H1 (cell line): ENCODE measurements at regions not wholly inside any gene's neighbourhood (a gene's known extent, or its start where the extent isn't known, plus 50 kb on each side); places are given as distances from the start of the nearest gene placed in this dataset.

Experiments used
- CHD2 ChIP-seq: IDR thresholded peaks from 2 replicates; pipeline ENCODE4 v1.6.1; 2012; ENCODE audit warnings: low read length, improper control_type of control experiment
- EZH2 ChIP-seq: fragments of 200-600 bp; sonication (generic); IDR thresholded peaks from 2 replicates; pipeline ENCODE4 v1.7.1; 2012; ENCODE audit warnings: low read depth, mild to moderate bottlenecking, moderate library complexity, low read length, inconsistent platforms; ENCODE audit not compliant: severe bottlenecking
- GABPA ChIP-seq: IDR thresholded peaks from 2 replicates; pipeline ENCODE4 v1.6.1; 2011; ENCODE audit warnings: mild to moderate bottlenecking, low read length, moderate library complexity, borderline replicate concordance; ENCODE audit not compliant: insufficient read depth
- JUND ChIP-seq: IDR thresholded peaks from 2 replicates; pipeline ENCODE4 v1.6.1; 2011; ENCODE audit warnings: mild to moderate bottlenecking, improper control_type of control experiment, low read length
- PHF8 ChIP-seq: fragments of 200-600 bp; sonication (generic); conservative IDR thresholded peaks from 2 replicates; pipeline ENCODE4 v1.7.1; 2012; ENCODE audit warnings: low read depth, mild to moderate bottlenecking, inconsistent platforms, low read length, moderate library complexity
- POLR2A ChIP-seq, 2 experiments: IDR thresholded peaks; 1 replicate in 1 of 2; 2 replicates in 1 of 2; pipeline ENCODE4 v1.6.1; 2011; ENCODE audit warnings: low read depth in 2 of 2, low read length in 2 of 2, mild to moderate bottlenecking in 2 of 2; ENCODE audit errors: control extremely low read depth in 1 of 2
- RBBP5 ChIP-seq: IDR thresholded peaks from 2 replicates; pipeline ENCODE4 v1.7.1; 2012; ENCODE audit warnings: low read depth, mild to moderate bottlenecking, inconsistent platforms, low read length, moderate library complexity, borderline replicate concordance
- TAF7 ChIP-seq: optimal IDR thresholded peaks from 2 replicates; pipeline ENCODE3; 2011; ENCODE audit warnings: low read depth, mild to moderate bottlenecking, inconsistent platforms, low read length, moderate library complexity, borderline replicate concordance
- YY1 ChIP-seq: IDR thresholded peaks from 2 replicates; pipeline ENCODE4 v1.6.1; 2011; ENCODE audit warnings: low read depth, mild to moderate bottlenecking, low read length
- TF ChIP-seq, protein P1 (sequence below), 3 experiments: IDR thresholded peaks; 1 replicate in 2 of 3; 2 replicates in 1 of 3; pipeline versions ENCODE4 v1.5.1 to v1.6.1; 2011; ENCODE audit warnings: low read length in 3 of 3, mild to moderate bottlenecking in 3 of 3, inconsistent platforms in 2 of 3, low read depth in 1 of 3, moderate library complexity in 1 of 3; ENCODE audit not compliant: insufficient read depth in 1 of 3; ENCODE audit errors: control extremely low read depth in 1 of 3
- TF ChIP-seq, protein P2 (sequence below): IDR thresholded peaks from 2 replicates; pipeline ENCODE4 v1.6.1; 2012; ENCODE audit warnings: inconsistent platforms

- TF ChIP-seq YY1: no peak
- no peak for TF ChIP-seq GABPA
- TF ChIP-seq, protein P1, sequence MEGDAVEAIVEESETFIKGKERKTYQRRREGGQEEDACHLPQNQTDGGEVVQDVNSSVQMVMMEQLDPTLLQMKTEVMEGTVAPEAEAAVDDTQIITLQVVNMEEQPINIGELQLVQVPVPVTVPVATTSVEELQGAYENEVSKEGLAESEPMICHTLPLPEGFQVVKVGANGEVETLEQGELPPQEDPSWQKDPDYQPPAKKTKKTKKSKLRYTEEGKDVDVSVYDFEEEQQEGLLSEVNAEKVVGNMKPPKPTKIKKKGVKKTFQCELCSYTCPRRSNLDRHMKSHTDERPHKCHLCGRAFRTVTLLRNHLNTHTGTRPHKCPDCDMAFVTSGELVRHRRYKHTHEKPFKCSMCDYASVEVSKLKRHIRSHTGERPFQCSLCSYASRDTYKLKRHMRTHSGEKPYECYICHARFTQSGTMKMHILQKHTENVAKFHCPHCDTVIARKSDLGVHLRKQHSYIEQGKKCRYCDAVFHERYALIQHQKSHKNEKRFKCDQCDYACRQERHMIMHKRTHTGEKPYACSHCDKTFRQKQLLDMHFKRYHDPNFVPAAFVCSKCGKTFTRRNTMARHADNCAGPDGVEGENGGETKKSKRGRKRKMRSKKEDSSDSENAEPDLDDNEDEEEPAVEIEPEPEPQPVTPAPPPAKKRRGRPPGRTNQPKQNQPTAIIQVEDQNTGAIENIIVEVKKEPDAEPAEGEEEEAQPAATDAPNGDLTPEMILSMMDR (IDR thresholded peaks at IDR 0.05; ENCODE audit: control extremely low read depth in 1 of 3, insufficient read depth in 1 of 3, low read depth in 1 of 3, low read length in 3 of 3): no peak
- no peak for TF ChIP-seq PHF8
- TF ChIP-seq EZH2: no peak
- TF ChIP-seq, protein P2, sequence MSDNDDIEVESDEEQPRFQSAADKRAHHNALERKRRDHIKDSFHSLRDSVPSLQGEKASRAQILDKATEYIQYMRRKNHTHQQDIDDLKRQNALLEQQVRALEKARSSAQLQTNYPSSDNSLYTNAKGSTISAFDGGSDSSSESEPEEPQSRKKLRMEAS: no peak
- no peak for TF ChIP-seq CHD2
- no peak for TF ChIP-seq POLR2A (IDR thresholded peaks at IDR 0.05; ENCODE audit: control extremely low read depth in 1 of 2, low read depth in 2 of 2, low read length in 2 of 2)
- TF ChIP-seq TAF7: no peak
- no peak for TF ChIP-seq RBBP5
- TF ChIP-seq JUND: no peak
Observed at GRCh38 chrX:127947450-127947849, 104.8 kb downstream of the ACTRT1 start.
